Tibial nerve (tissue), 4 donors: ENCODE measurements at regions not wholly inside any gene's neighbourhood (a gene's known extent, or its start where the extent isn't known, plus 50 kb on each side); places are given as distances from the start of the nearest gene placed in this dataset.

Source experiments
- DNase-seq, 2 donors: peaks; one replicate each; pipeline ENCODE4 v3.0.0-alpha.2; 2019; ENCODE audit warnings: low spot score in 2 of 2
- H3K27ac ChIP-seq, 4 donors: fragments of 200-600 bp; sonication (generic) in 3 of 4; one replicate each; pipeline ENCODE4 v1.5.1; 2017 to 2019; ENCODE audit warnings: mild to moderate bottlenecking in 1 of 4
- H3K27me3 ChIP-seq, 2 donors: fragments of 200-600 bp; sonication (generic) in 1 of 2; one replicate each; pipeline versions ENCODE4 v1.5.1 to v1.6.0; 2017 to 2019
- H3K36me3 ChIP-seq, 3 donors: fragments of 200-600 bp; sonication (generic); one replicate each; pipeline ENCODE4 v1.5.1; 2018 to 2019
- H3K4me1 ChIP-seq, 4 donors: fragments of 200-600 bp; sonication (generic) in 3 of 4; one replicate each; pipeline ENCODE4 v1.5.1; 2017 to 2019
- H3K4me3 ChIP-seq, 4 donors: fragments of 200-600 bp; sonication (generic) in 3 of 4; one replicate each; pipeline ENCODE4 v1.5.1; 2017 to 2019; ENCODE audit warnings: mild to moderate bottlenecking in 1 of 4, moderate library complexity in 1 of 4
- H3K9me3 ChIP-seq, 4 donors: fragments of 200-600 bp; sonication (generic) in 3 of 4; one replicate each; pipeline ENCODE4 v1.5.1; 2017 to 2019
- CTCF ChIP-seq, 5 experiments: fragments of 200-600 bp in 3 of 5; fragments of 450-650 bp in 2 of 5; sonication (generic) in 3 of 5; IDR thresholded peaks; one replicate each; pipeline ENCODE4 v1.5.1; 2016 to 2019; ENCODE audit warnings: antibody characterized with exemption in 5 of 5, mild to moderate bottlenecking in 3 of 5, moderate library complexity in 2 of 5
- EP300 ChIP-seq, 2 donors: sonication (generic); formaldehyde crosslinking; IDR thresholded peaks; one replicate each; pipeline ENCODE4 v1.6.1; 2017; ENCODE audit warnings: antibody characterized with exemption in 2 of 2, mild to moderate bottlenecking in 1 of 2
- POLR2A ChIP-seq, 2 donors: fragments of 450-650 bp; IDR thresholded peaks; one replicate each; pipeline ENCODE4 v1.6.1; 2017; ENCODE audit warnings: antibody characterized with exemption in 2 of 2, mild to moderate bottlenecking in 2 of 2, moderate library complexity in 2 of 2
- WGBS, 2 donors: methylation state at CpG; one replicate each; pipeline ENCODE4 v1.1.5; 2018; 5-methylcytosine and 5-hydroxymethylcytosine counted together

DNA sequence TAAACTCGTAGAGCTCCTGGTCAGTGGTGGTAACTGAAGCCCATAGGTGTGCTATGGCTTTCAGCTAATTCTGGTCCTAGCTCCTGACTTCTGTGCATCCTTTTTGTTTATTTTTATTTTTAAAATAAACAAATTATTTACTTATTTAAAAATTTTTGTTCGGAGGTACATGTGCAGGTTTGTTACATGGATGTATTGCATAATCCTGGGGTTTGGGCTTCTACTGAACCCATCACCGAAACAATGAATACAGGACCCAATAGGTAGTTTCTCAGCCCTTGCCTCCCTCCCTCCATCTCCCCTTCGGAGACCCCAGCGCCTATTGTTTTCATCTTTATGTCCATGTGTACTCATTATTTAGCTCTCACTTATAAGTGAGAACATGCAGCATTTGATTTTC is 143.8 kb downstream of the URB2 start:
- no peak for TF ChIP-seq CTCF (IDR thresholded peaks at IDR 0.05)
- TF ChIP-seq POLR2A (IDR thresholded peaks at IDR 0.05), result no peak
- no peak for TF ChIP-seq EP300 (IDR thresholded peaks at IDR 0.05)
- Histone ChIP-seq H3K27me3 (no peaks in the 10 kb centered on the region), H3K9me3 (peaks cover 0 to 5% (median 0%) of the 10 kb centered on the region in 4 donors), H3K36me3 (no peaks in the 10 kb centered on the region), H3K27ac (no peak overlapping the region), H3K4me1 (no peaks in the 10 kb centered on the region), H3K4me3 (no peak overlapping the region)
- 84 to 92% methylated on average over 5 of the region's 5 CpGs for WGBS, 2 donors
- no peak for DNase-seq

- H3K4me1 ChIP-seq, result no peaks in the 10 kb centered on the region
- no peaks in the 10 kb centered on the region for H3K36me3 ChIP-seq
- H3K4me3 ChIP-seq, result no peak overlapping the region
- H3K9me3 ChIP-seq, result peaks cover 0 to 6% (median 0%) of the 10 kb centered on the region in 4 donors
- DNase-seq, result no peak
- no peak overlapping the region for H3K27ac ChIP-seq
- no peaks in the 10 kb centered on the region for H3K27me3 ChIP-seq
- TF ChIP-seq POLR2A (IDR thresholded peaks at IDR 0.05) (no peak), CTCF (IDR thresholded peaks at IDR 0.05) (no peak), EP300 (IDR thresholded peaks at IDR 0.05) (no peak)
- 44 to 45% methylated on average over 5 of the region's 5 CpGs for WGBS, 2 donors
Observed at GRCh38 chr1:229778794-229779193, 152.7 kb downstream of the URB2 start.

GRCh38 chr1:229781453-229781852 is 155.4 kb downstream of the URB2 start:
- no peak for TF ChIP-seq POLR2A (IDR thresholded peaks at IDR 0.05)
- TF ChIP-seq EP300 (IDR thresholded peaks at IDR 0.05), result no peak
- no peaks in the 10 kb centered on the region for H3K27me3 ChIP-seq
- 67 to 77% methylated on average over 6 to 7 of the region's 7 CpGs for WGBS, 2 donors
- no peak overlapping the region for H3K27ac ChIP-seq
- no peaks in the 10 kb centered on the region for H3K36me3 ChIP-seq
- peaks cover 0 to 6% (median 0%) of the 10 kb centered on the region in 4 donors for H3K9me3 ChIP-seq
- no peaks in the 10 kb centered on the region for H3K4me1 ChIP-seq
- DNase-seq, result no peak
- H3K4me3 ChIP-seq, result no peak overlapping the region

- TF ChIP-seq POLR2A (IDR thresholded peaks at IDR 0.05) (no peak), EP300 (IDR thresholded peaks at IDR 0.05) (no peak), CTCF (IDR thresholded peaks at IDR 0.05) (no peak)
- no peak overlapping the region for H3K27ac ChIP-seq
- no peaks in the 10 kb centered on the region for H3K36me3 ChIP-seq
- peaks cover 0 to 6% (median 0%) of the 10 kb centered on the region in 4 donors for H3K9me3 ChIP-seq
- 100% methylated on average over 1 of the region's 1 CpG for WGBS, 2 donors
- no peak overlapping the region for H3K4me3 ChIP-seq
- no peaks in the 10 kb centered on the region for H3K4me1 ChIP-seq
- DNase-seq, result no peak
- no peaks in the 10 kb centered on the region for H3K27me3 ChIP-seq
Observed at GRCh38 chr1:229782469-229782868, 156.4 kb downstream of the URB2 start.

- DNase-seq, result no peak
- H3K27ac ChIP-seq, result no peak overlapping the region
- TF ChIP-seq EP300 (IDR thresholded peaks at IDR 0.05) (no peak), CTCF (IDR thresholded peaks at IDR 0.05) (no peak), POLR2A (IDR thresholded peaks at IDR 0.05) (no peak)
- WGBS, 2 donors, result 90 to 93% methylated on average over 1 of the region's 1 CpG
- no peaks in the 10 kb centered on the region for H3K4me1 ChIP-seq
- H3K36me3 ChIP-seq, result no peaks in the 10 kb centered on the region
- no peaks in the 10 kb centered on the region for H3K27me3 ChIP-seq
- no peaks in the 10 kb centered on the region for H3K9me3 ChIP-seq
- no peak overlapping the region for H3K4me3 ChIP-seq
Observed at GRCh38 chr1:229784834-229785233, 158.8 kb downstream of the URB2 start.
